HepG2 (cell line): ENCODE measurements at regions not wholly inside any gene's neighbourhood (a gene's known extent, or its start where the extent isn't known, plus 50 kb on each side); places are given as distances from the start of the nearest gene placed in this dataset.
"Not testable (repeated sequence)": the region's sequence is repeated elsewhere in the genome, so short reads cannot be mapped to it uniquely, and the experiment has no call there.

Experiments
- ATAC-seq: fragments of 200-7000 bp; cut with Tn5 transposase; 3 replicates; pipeline ENCODE4 v1.9.1; 2020; ENCODE audit warnings: mild to moderate bottlenecking, moderate library complexity
- BruUV-seq: library from RNA; stranded (reverse); fragments of 400-500 nt; replicated peaks from 2 replicates; lab custom pipeline; 2021; lab: Mats Ljungman, UMichigan
- CTCF ChIA-PET: fragments of 300-600 bp; formaldehyde crosslinking; extraction: SDS; loops from one replicate; lab custom pipeline; 2021; ENCODE audit warnings: low total read pairs, inconsistent platforms, low intra/inter-chr PET ratio; lab: Yijun Ruan, JAX
- POLR2A ChIA-PET: fragments of 350-600 bp; sonication (Branson Sonifier 250); formaldehyde crosslinking; loops from one replicate; lab custom pipeline; 2020; ENCODE audit warnings: antibody characterized with exemption, inconsistent platforms; lab: Yijun Ruan, JAX
- DNase-seq: peaks from one replicate; pipeline ENCODE4 v3.0.0-alpha.2; 2015; ENCODE audit warnings: low spot score
- FAIRE-seq: peaks from 3 replicates; lab custom pipeline; 2011; peaks lifted over from hg19 to GRCh38; lab: Jason Lieb, UNC
- H2AFZ ChIP-seq: one replicate; pipeline ENCODE4 v1.6.1; 2011; ENCODE audit warnings: low read length, inconsistent platforms
- H3K27ac ChIP-seq: fragments of 300-600 bp; 3 replicates; pipeline ENCODE4 v1.8.0; 2011; ENCODE audit warnings: mixed run types, mild to moderate bottlenecking, mixed read lengths, low read length, inconsistent platforms; ENCODE audit not compliant: insufficient read depth; ENCODE audit errors: extremely low read length
- H3K27me3 ChIP-seq, 2 experiments: fragments of 200-600 bp in 1 of 2; 2 replicates in 1 of 2; 3 replicates in 1 of 2; pipeline versions ENCODE4 v1.6.0 to v1.8.0; 2011; ENCODE audit warnings: low read length in 2 of 2, mild to moderate bottlenecking in 2 of 2, moderate library complexity in 2 of 2, inconsistent platforms in 1 of 2; ENCODE audit not compliant: insufficient read depth in 2 of 2, control insufficient read depth in 1 of 2
- H3K36me3 ChIP-seq, 2 experiments: fragments of 200-600 bp in 1 of 2; replicated peaks in 1 of 2; 2 replicates in 1 of 2; 3 replicates in 1 of 2; pipeline versions ENCODE4 v1.5.1 to v1.8.0; 2011; ENCODE audit warnings: low read length in 2 of 2, inconsistent platforms in 1 of 2; ENCODE audit not compliant: insufficient read depth in 2 of 2, control insufficient read depth in 1 of 2
- H3K4me1 ChIP-seq: 2 replicates; pipeline ENCODE4 v1.5.1; 2012; ENCODE audit warnings: low read length, inconsistent platforms; ENCODE audit not compliant: insufficient read depth
- H3K4me2 ChIP-seq: 2 replicates; pipeline ENCODE4 v1.6.0; 2011; ENCODE audit warnings: low read depth, low read length, inconsistent platforms
- H3K4me3 ChIP-seq, 3 experiments: fragments of 200-600 bp in 1 of 3; sonication (generic), shearing (Covaris generic) in 1 of 3; replicated peaks in 1 of 3; 2 replicates each; pipeline ENCODE4 v1.5.1; 2011 to 2016; ENCODE audit warnings: low read length in 3 of 3, inconsistent platforms in 2 of 3, low read depth in 2 of 3, mild to moderate bottlenecking in 2 of 3, control low read depth in 1 of 3, mixed read lengths in 1 of 3; ENCODE audit not compliant: insufficient read depth in 1 of 3
- H3K79me2 ChIP-seq: one replicate; pipeline ENCODE4 v1.6.1; 2011; ENCODE audit warnings: low read length, inconsistent platforms; ENCODE audit not compliant: insufficient read depth
- H3K9ac ChIP-seq: 2 replicates; pipeline ENCODE4 v1.6.0; 2011; ENCODE audit warnings: mild to moderate bottlenecking, low read depth, low read length, inconsistent platforms; ENCODE audit not compliant: insufficient read depth
- H3K9me3 ChIP-seq: 2 replicates; pipeline ENCODE4 v1.5.1; 2012; ENCODE audit warnings: mild to moderate bottlenecking, low read length
- H4K20me1 ChIP-seq: 2 replicates; pipeline ENCODE4 v1.6.0; 2011; ENCODE audit warnings: inconsistent platforms, mild to moderate bottlenecking, low read length, moderate library complexity; ENCODE audit not compliant: insufficient read depth
- ATF3 ChIP-seq: sonication (generic); formaldehyde crosslinking; IDR thresholded peaks from 2 replicates; pipeline ENCODE4 v1.4.0; 2020; ENCODE audit warnings: missing genetic modification reagents
- ATF7 ChIP-seq, 2 experiments: fragments of 450-650 bp in 1 of 2; sonication (generic) in 1 of 2; formaldehyde crosslinking in 1 of 2; IDR thresholded peaks; 2 replicates each; pipeline versions ENCODE4 v1.4.0 to v1.6.1; 2016 to 2020; ENCODE audit warnings: antibody characterized with exemption in 1 of 2, mild to moderate bottlenecking in 1 of 2, missing genetic modification reagents in 1 of 2
- LRRFIP1 ChIP-seq: sonication (generic); formaldehyde crosslinking; conservative IDR thresholded peaks from 2 replicates; pipeline ENCODE4 v1.4.0; 2020; ENCODE audit warnings: missing genetic modification reagents
- MED1 ChIP-seq: sonication (generic); formaldehyde crosslinking; IDR thresholded peaks from 2 replicates; pipeline ENCODE4 v1.4.0; 2020; ENCODE audit warnings: missing genetic modification reagents
- NR2F6 ChIP-seq, 2 experiments: IDR thresholded peaks; 2 replicates each; pipeline ENCODE4 v1.6.1; 2016; ENCODE audit warnings: antibody characterized with exemption in 1 of 2, mild to moderate bottlenecking in 1 of 2
- PHB2 ChIP-seq: fragments of 450-650 bp; IDR thresholded peaks from 2 replicates; pipeline ENCODE4 v1.6.1; 2018; ENCODE audit not compliant: partially characterized antibody
- SAP130 ChIP-seq: IDR thresholded peaks from 2 replicates; pipeline ENCODE4 v1.6.1; 2016; ENCODE audit warnings: low read depth
- SIN3B ChIP-seq: fragments of 150-350 bp; IDR thresholded peaks from 2 replicates; pipeline ENCODE4 v1.6.1; 2014; ENCODE audit warnings: low read length
- TCF7 ChIP-seq: sonication (generic); IDR thresholded peaks from 2 replicates; pipeline ENCODE4 v1.6.1; 2016; ENCODE audit warnings: antibody characterized with exemption, low read depth
- TEAD3 ChIP-seq: optimal IDR thresholded peaks from 2 replicates; pipeline ENCODE3; 2016; ENCODE audit warnings: borderline replicate concordance
- THAP11 ChIP-seq: IDR thresholded peaks from 2 replicates; pipeline ENCODE4 v1.6.1; 2016; ENCODE audit warnings: missing biosample characterization, missing genetic modification reagents
- ZSCAN31 ChIP-seq: sonication (generic); formaldehyde crosslinking; IDR thresholded peaks from 2 replicates; pipeline ENCODE4 v1.5.0; 2020; ENCODE audit warnings: low read depth, mild to moderate bottlenecking, missing genetic modification reagents
- WGBS: methylation state at CpG from one replicate; pipeline ENCODE4 v1.1.6; 2017; ENCODE audit warnings: low lambda C conversion rate; 5-methylcytosine and 5-hydroxymethylcytosine counted together
- in situ Hi-C: cut with HindIII; loops from 2 replicates; pipeline ENCODE4 v1.10.0; 2017; ENCODE audit warnings: low pct_unique_long_range_greater_than_20kb; ENCODE audit not compliant: extremely low pct_ligation_motif_present
- intact Hi-C: fragments of 100-400 bp; cut with micrococcal nuclease; formaldehyde crosslinking; loops from one replicate; pipeline ENCODE4 v1.10.0; 2022; ENCODE audit not compliant: unreplicated experiment

DNA sequence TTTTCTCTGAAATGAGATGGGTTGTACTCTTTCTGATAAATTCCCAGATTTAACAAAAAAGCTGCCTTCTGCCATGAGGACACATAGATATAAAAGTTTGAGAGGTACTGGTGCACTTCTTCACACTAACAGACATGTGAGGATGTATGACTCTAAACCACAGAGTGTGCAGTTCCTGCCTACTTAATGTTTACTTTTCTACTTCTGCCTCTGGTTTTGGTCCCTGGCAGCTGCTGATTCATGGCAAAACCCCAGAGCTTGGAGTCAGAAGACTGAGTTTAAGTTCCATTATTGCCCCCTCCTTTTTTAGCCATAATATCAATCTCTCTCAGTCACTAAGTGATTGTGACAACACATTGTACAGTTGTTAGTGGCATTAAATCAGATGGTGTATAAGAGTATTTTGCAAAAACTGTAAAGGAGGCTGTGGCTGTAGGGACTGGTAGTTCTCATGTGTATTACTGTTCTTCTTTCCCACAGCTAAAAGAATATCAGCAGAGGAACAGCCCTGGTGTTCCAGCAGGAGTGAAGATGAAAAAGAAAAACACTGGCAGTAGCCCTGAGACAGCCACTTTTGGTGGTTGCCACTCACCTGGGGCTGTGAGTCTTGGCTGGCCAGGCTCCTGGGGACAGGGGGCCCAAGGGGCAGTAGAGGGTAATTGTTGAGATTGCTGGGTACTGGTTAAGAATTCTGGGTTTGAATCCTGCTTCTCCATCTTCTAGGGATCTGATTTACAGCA is 64.4 kb upstream of the CSPG4 start:
- H3K9me3 ChIP-seq, CTCF ChIA-PET, H3K9ac ChIP-seq, H3K27ac ChIP-seq, H4K20me1 ChIP-seq, intact Hi-C loops, H3K36me3 ChIP-seq, POLR2A ChIA-PET, in situ Hi-C loops, BruUV-seq, H2AFZ ChIP-seq, FAIRE-seq, H3K27me3 ChIP-seq, H3K4me3 ChIP-seq, H3K79me2 ChIP-seq, ATAC-seq: not testable (repeated sequence)
- Histone ChIP-seq H3K4me1 (peaks cover 61% of the 10 kb centered on the region), H3K4me2 (0 out of 2 replicates have a peak overlapping the region, but pooled peaks have one; percentile 2)
- TF ChIP-seq MED1, result 0 out of 2 replicates have a peak, but pooled peaks have one; percentile 12
- peak; percentile 20 for DNase-seq

DNA sequence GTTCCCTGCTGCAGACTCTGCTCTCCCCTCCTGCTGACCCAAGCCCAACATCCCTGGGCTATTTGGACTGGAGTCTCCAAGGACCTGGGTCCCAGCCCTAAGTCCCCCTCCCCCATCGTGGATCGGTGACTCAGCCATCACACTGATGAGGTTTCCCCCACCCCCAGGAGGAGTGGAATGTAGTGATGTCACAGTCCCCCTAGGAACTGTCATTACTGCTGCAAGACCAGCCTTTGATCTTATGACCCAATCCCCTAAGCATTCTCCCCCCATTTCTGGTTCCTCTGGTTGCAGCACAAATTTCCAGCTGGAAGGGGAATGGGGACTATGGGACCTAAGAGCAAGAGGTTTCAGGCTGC is 63.4 kb upstream of the CSPG4 start:
- Histone ChIP-seq H3K27me3 (peaks cover 0 to 1% of the 10 kb centered on the region in 2 experiments; a peak in 1 of 5 replicates), H3K79me2 (no peaks in the 10 kb centered on the region), H2AFZ (no peak overlapping the region), H3K9ac (peak overlapping the region; percentile 10; the same call in 1 of the 2 replicates), H3K36me3 (no peaks in the 10 kb centered on the region), H3K4me3 (peak overlapping the region in 1 of 3 experiments; percentile 28; a peak in 1 of 6 replicates), H3K4me1 (peaks cover 69% of the 10 kb centered on the region), H3K4me2 (peak overlapping the region; percentile 60), H3K9me3 (no peaks in the 10 kb centered on the region), H3K27ac (peak overlapping the region; percentile 46), H4K20me1 (no peaks in the 10 kb centered on the region)
- DNase-seq (peak; percentile 64), FAIRE-seq (no peak), ATAC-seq (no peak)
- POLR2A ChIA-PET, result no interaction called here
- no TSS peak for BruUV-seq
- intact Hi-C loops, result no loop called here
- CTCF ChIA-PET, result no interaction called here
- no CpG with 5 or more reads among the region's 2 CpGs for WGBS
- in situ Hi-C loops, result no loop called here
- TF ChIP-seq SAP130 (CRISPR knock-in tag) (peak; percentile 52), LRRFIP1 (CRISPR knock-in tag) (no peak), TCF7 (peak; percentile 43; the same call in 1 of the 2 replicates), NR2F6 (IDR thresholded peaks at IDR 0.05) (no peak), NR2F6 (CRISPR knock-in tag; IDR thresholded peaks at IDR 0.05) (no peak), MED1 (no peak), THAP11 (CRISPR knock-in tag) (0 out of 2 replicates have a peak, but pooled peaks have one; percentile 11), ZSCAN31 (CRISPR knock-in tag) (no peak), SIN3B (no peak), PHB2 (no peak), ATF3 (CRISPR knock-in tag) (peak; percentile 76; the same call in 1 of the 2 replicates), ATF7 (IDR thresholded peaks at IDR 0.05) (peak; percentile 47; the same call in 1 of the 2 replicates), ATF7 (CRISPR knock-in tag; IDR thresholded peaks at IDR 0.05) (0 out of 2 replicates have a peak, but pooled peaks have one; percentile 53), TEAD3 (CRISPR knock-in tag) (peak; percentile 72)
